ENCODE measurements at regions not wholly inside any gene's neighbourhood (a gene's known extent, or its start where the extent isn't known, plus 50 kb on each side); places are given as distances from the start of the nearest gene placed in this dataset.
A peak's percentile ranks its signal among the peaks of the same experiment; 100 is the strongest.
"Not testable (repeated sequence)": the region's sequence is repeated elsewhere in the genome, so short reads cannot be mapped to it uniquely, and the experiment has no call there.

DNA sequence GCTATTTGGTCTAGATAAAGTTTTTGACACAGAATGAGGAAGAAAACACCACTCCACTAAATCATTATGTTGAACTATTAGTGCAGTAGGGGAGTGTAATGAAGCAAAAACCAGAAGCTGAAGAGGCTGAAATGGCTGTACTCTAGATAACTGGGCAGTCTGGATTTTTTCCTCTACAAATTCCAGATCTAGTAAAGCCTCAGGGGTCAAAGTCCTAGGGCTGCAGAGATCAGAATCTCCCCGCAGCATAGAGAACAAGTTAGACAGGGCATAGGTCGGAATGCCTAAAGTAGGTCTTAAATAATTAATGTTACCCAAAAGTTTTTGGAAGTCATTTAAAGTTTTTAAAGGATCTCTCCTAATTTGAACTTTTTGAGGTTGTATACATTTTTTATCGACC lies 180.9 kb downstream of the OTOP1 start:
- DNase-seq (ENCODE audit: low spot score) = not testable (repeated sequence)

DNA sequence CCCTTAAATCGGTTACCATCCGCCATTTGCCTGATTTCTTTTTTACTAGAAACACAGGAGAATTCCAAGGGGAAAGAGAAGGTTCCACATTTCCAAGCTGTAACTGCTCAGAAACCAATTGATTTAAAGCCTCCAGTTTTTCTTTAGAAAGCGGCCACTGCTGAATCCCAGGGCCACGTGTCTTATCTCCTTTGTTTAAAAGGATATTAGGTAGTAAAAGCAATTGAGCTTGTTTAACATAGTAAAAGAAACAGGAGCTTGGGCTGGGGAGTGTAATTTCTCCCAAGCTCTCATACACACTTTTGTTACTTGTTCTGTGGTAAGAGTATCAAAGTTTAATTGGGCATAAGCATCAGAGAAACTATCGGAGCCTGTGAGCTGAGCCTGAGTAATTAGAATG lies 180.0 kb downstream of the OTOP1 start:
- DNase-seq (ENCODE audit: low spot score) = not testable (repeated sequence)

DNA sequence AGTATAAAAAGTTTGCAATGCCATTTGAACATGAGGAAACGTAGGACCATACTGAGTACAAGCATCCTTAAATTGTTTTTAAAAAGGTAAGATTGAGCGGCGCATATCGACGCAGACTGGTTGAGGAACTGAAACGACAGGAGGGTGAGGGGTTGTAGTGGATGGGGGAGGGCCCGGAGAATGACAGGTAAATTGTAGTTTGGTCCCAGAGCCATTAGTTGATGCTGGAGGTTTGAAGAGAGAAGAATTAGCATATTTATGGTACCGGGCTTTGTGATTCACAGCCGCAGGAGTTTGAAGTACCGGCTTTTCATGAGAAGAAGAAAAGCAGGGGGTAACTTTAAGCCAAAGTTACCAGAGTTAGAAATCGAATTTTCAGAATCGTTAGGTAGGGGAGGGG lies 179.5 kb downstream of the OTOP1 start:
- not testable (repeated sequence) for DNase-seq (ENCODE audit: low spot score)

DNA sequence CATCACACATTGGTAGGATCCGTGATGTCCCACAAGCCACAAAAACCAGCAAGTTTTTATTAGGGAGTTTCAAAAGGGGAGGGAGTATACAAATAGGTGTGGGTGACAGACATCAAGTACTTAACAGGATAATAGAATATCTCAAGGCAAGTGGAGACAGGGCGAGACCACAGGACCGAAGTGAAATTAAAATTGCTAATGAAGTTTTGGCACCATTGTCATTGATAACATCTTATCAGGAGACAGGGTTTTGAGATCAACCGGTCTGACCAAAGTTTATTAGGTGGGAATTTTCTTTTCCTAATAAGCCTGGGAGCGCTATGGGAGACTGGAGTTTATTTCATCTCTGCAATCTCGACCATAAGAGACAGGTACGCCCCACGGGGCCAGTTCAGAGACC lies 178.5 kb downstream of the OTOP1 start:
- not testable (repeated sequence) for DNase-seq (ENCODE audit: low spot score)

DNA sequence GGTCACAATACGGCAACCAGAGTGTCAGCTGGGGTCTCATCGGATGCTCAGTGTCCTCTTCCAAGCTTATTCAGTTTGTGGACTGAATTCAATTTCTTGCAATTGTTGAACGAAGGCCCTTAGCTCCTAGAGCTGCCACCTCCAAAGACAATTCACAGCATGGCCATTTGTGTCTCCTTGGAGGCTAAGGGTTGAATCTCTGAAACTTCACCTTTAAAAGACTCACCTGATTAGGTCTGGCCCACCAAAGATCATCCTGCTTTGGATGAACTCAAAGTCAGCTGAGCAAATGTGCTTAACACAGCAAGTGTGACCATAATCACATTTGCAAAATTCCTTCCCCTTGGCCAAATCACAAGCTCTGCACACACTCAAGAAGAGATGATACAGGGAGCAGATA lies 175.9 kb downstream of the OTOP1 start:
- DNase-seq (ENCODE audit: low spot score) = not testable (repeated sequence)

DNA sequence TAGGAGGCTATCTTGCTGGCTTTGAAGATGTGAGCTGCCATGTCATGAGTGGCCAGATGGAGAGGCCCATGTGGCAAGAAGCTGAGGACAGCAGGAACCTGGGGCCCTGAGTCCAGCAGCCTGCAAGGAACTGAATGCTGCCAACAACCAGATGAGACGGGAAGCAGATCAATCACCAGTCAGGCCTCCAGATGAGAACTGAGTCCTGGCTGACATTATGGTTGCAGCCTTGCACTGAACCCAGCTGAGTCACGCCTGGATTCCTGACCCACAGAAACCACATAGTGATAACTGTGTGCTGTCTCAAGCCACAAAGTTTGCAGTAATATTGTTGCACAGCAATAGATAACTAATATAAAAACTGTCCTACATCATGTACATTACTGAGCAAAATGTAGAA lies 173.8 kb downstream of the OTOP1 start:
- not testable (repeated sequence) for DNase-seq (ENCODE audit: low spot score)

DNA sequence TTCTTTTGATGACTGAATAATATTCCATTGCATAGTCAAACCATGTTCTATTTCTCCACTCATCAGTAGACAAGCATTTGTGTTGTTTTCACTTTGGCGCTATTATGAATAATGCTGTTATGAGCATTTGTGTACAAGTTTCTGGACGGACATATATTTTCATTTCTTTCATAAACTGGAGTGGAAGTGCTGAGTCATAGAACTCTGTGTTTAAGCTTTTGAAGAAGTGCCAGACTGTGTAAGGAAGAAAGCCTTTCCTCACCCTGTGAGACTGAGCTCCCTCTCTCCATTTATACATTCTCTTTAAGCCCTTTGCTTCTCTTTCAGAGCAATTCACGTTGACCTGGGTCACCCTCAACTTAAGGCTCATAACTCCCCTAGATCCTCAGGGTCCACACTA lies 169.5 kb downstream of the OTOP1 start:
- DNase-seq (ENCODE audit: low spot score) = not testable (repeated sequence)

DNA sequence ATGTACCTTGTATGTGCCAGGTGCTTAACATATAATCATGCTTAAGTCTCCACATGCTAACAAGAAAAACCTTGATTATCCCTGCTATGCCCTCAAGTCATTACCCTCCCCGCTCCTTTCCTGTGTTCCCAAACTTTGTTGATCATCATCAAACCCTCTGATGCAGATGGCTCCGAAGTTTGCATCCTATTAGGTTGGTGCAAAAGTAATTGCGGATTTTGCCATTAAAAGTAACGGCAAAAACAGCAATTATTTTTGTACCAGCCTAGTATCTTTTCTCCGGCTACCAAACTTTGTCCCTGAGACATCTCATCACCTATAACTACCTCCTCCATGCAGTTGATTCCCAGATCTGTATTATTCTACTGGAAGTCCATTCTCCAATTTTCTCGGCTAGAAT lies 142.6 kb downstream of the OTOP1 start:
- DNase-seq (ENCODE audit: low spot score) = not testable (repeated sequence)

DNA sequence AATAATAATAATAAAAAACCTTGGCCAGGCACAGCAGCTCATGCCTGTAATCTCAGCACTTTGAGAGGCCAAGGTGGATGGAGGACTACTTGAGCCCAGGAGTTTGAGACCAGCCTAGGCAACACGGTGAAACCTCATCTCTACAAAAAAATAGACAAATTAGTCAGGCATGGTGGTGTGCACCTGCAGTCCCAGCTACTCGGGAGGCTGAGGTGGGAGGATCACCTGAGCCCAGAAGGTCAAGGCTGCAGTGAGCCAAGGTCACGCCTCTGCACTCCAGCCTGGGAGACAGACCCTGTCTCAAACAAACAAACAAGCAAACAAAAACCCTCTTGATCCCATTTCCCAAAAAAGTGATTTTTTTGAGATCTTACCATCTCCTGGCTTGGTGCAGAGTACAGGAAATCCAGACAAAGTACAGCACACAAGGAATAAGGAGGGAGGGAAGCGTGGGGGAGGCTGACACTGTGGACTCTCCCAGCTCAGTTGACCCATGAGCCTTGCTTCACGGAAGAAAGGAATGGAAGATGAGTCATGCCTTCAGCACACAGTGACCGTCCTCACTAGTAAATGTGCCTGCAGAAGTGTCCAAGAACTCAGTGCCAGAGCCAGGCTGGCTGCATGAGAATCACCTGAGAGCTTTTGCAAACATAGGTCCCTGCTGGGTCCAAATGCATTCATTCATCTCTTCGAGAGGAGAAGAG lies 136.9 kb downstream of the OTOP1 start:
- peak; percentile 9 for DNase-seq (ENCODE audit: low spot score)

DNA sequence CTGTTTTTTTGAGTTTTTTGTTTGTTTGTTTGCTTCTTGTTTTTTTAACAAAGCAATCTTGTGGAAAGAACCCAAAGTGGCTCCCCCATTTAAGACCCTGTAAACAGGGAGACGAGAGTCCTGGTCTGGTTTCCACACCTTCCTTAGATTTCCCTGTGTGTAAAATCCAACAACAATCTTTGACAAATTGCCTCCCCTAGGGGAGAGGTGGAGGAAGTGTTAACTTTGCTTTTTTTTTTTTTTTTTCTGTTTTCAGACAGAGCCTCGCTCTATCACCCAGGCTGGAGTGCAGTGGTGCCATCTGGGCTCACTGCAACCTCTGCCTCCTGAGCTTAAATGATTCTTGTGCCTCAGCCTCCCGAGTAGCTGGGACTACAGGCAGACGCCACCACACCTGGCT lies 136.0 kb downstream of the OTOP1 start:
- not testable (repeated sequence) for DNase-seq (ENCODE audit: low spot score)

DNA sequence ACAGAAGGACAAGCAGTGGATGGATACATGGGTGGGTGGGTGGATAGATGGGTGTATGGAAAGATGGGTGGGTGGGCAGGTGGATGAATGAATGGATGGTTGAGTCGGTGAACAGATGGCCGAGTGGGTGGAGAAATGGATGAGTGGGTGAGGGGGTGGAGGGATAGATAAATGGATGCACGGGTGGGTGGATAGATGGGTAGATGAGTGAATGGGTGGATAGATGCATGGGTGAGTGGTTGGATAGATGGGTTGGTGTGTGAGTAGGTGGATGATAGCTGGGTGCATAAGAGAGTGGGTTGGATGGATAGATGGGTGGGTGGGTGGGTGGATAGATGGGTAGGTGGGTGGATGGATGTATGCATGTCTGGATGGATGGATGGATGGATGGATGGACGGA lies 134.6 kb downstream of the OTOP1 start:
- DNase-seq (ENCODE audit: low spot score) = not testable (repeated sequence)

DNA sequence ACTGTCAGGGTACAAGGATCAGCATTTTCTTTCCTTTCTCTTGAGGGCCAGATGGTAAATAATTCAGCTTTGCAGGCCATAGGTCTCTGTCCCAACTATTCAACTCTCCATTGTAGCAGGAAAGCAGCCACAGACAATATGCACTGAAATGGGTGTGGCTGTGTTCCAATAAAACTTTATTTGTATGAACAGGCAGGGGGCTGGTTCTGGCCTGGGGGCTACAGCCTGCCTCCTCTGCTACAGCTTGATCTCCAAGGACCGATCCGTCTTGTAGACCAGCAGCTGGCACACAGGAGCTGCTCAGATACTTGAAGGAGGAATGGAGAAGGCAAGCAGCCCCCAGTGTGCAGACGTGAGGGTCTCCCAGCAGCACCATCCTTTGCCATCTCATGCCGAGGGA lies 127.1 kb downstream of the OTOP1 start:
- DNase-seq (ENCODE audit: low spot score) = not testable (repeated sequence)

DNA sequence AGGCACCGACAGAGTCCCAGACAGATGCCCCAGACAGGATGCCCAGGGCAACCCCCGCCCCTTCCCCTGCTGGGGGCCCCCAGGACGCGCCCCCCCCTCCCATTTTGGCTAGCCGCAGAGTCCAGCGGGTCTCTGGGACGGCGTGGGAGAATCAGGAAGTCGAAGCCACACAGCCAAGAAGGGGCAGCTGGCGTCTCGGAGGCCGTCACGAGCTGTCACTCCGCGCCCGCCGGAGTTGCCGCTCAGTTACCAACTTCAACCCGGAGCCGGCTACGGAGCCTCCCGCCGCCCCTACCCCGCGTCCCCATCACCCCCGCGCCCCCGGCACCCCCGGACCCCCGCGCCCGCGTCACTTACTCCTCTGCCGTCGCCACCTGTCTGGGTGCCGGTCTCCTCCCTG lies 119.8 kb downstream of the OTOP1 start:
- DNase-seq (ENCODE audit: low spot score) = not testable (repeated sequence)

DNA sequence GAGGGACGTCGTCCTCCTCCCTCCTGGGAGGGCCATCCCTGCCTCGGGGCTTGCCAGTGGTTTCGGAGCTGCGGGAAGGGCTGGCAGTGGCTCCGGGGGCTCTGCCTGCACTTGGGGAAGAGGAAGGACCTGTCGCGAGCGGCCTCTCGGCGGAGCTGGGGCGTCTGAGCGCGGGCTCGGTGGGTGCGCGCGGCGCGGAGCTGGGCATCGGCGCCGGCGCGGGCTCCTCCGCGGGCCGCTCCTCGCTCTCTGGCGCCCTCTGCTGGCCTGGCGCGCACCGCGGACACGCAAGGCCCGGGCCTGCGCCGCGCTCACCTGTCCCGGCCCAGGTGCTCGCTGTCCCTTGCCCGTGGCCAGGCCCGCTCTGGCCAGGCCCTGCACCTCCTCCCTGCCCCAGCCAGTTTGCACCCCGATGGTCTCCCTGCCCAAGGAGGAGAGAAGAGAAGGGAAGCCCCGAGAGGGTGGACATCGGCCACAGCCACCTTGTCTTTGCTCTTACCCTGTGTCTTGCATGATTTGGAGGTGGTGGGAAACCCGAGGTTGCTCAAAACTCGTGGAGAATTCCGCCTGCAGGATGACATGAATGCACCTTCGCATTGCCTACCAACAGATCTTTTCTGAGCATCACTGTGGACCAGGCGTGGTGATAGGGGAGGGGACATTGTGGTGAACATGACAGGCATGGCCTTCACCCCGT lies 119.2 kb downstream of the OTOP1 start:
- peak; percentile 83 for DNase-seq (ENCODE audit: low spot score)

DNA sequence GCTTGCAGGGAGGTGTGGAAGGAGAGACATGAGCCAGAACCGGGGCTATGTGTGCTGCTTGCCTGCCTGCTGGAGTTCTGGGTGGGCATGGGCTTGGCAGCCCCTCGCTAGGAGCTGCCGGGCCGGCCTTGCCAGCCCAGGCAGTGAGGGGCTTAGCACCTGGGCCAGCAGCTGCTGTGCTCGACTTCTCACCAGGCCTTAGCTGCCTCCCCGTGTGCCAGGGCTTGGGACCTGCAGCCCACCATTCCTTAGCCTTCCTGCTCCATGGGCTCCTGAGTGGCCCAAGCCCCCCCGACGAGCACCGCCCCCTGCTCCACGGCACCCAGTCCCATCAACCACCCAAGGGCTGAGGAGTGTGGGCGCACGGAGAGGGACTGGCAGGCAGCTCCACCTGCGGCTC lies 111.3 kb downstream of the OTOP1 start:
- DNase-seq (ENCODE audit: low spot score) = not testable (repeated sequence)

DNA sequence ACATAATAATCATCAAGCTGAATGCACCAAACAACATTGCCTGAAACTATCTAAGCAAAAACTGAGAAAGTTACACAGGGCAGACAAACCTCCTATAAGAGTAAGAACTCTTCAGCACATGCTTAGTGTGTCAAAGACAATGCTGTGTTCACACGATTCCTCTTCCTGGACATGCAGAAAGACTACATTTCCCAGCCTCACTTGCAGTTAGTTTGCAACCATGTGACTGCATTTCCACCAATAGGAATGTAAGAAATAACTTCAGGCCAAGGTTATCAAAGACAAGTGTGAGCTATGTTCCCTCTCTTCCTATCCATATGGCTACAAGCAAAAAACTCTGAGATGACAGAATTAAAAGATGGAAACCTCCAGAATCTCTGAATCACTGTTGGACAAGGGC lies 109.8 kb downstream of the OTOP1 start:
- not testable (repeated sequence) for DNase-seq (ENCODE audit: low spot score)

DNA sequence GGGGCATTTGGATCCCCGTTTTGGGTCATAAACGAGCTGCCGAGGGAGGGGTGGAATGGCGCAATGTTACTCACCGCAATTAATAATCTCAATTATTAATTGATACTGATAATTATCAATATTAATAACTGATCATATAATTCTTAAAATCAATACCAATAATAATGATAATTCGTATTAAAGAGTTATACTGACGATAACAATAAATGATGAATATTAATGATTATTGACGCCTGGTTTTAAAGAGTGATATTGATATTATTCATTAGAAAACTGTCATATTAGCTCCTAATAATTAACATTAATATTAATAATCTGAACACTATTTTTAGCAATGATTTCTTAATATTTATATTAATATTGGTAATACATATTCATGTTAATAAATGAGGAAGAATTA lies 92.4 kb downstream of the OTOP1 start:
- not testable (repeated sequence) for DNase-seq (ENCODE audit: low spot score)

DNA sequence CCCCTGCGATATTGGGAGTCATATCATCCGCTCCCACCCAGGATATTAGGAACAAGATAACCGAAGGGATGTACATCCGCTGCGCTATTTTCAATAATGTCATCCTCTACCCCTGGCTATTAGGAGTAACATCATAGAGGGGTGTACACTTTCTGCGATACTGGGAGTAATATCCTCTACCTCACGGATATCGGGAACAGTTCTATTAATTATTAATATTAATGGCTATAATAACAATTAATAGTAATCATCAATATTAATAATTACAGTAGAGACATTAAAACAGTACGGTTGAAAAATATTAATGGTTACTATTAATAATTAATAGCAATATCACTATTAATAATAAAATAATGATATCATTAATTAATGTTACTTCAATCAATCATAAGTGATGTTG lies 90.1 kb downstream of the OTOP1 start:
- DNase-seq (ENCODE audit: low spot score) = not testable (repeated sequence)

Data from AG20443 (cell line).